ENCODE measurements at regions not wholly inside any gene's neighbourhood (a gene's known extent, or its start where the extent isn't known, plus 50 kb on each side); places are given as distances from the start of the nearest gene placed in this dataset.
"Not testable (repeated sequence)": the region's sequence is repeated elsewhere in the genome, so short reads cannot be mapped to it uniquely, and the experiment has no call there.

GRCh38 chr18:39444957-39445356, 1879.4 kb upstream of the CELF4 start:
- not testable (repeated sequence) for TF ChIP-seq POLR2A (IDR thresholded peaks at IDR 0.05)
- TF ChIP-seq, protein P1, sequence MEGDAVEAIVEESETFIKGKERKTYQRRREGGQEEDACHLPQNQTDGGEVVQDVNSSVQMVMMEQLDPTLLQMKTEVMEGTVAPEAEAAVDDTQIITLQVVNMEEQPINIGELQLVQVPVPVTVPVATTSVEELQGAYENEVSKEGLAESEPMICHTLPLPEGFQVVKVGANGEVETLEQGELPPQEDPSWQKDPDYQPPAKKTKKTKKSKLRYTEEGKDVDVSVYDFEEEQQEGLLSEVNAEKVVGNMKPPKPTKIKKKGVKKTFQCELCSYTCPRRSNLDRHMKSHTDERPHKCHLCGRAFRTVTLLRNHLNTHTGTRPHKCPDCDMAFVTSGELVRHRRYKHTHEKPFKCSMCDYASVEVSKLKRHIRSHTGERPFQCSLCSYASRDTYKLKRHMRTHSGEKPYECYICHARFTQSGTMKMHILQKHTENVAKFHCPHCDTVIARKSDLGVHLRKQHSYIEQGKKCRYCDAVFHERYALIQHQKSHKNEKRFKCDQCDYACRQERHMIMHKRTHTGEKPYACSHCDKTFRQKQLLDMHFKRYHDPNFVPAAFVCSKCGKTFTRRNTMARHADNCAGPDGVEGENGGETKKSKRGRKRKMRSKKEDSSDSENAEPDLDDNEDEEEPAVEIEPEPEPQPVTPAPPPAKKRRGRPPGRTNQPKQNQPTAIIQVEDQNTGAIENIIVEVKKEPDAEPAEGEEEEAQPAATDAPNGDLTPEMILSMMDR (IDR thresholded peaks at IDR 0.05) = not testable (repeated sequence)

All from Peyer's patch (tissue), 4 donors.